Mesodermal cell (in vitro differentiated cells): ENCODE measurements at regions not wholly inside any gene's neighbourhood (a gene's known extent, or its start where the extent isn't known, plus 50 kb on each side); places are given as distances from the start of the nearest gene placed in this dataset.

Experiments used
- H3K27ac ChIP-seq: 2 replicates; pipeline ENCODE4 v1.7.0; 2013; ENCODE audit warnings: mild to moderate bottlenecking, low read depth, low read length, moderate library complexity; ENCODE audit not compliant: severe bottlenecking
- H3K36me3 ChIP-seq: 2 replicates; pipeline ENCODE4 v1.7.1; 2013; ENCODE audit warnings: mild to moderate bottlenecking, low read length, moderate library complexity; ENCODE audit not compliant: control insufficient read depth, insufficient read depth
- H3K4me1 ChIP-seq: one replicate; pipeline ENCODE4 v1.7.1; 2013; ENCODE audit warnings: mild to moderate bottlenecking, low read length; ENCODE audit not compliant: insufficient read depth, control insufficient read depth, poor library complexity, severe bottlenecking
- H3K4me3 ChIP-seq: 2 replicates; pipeline ENCODE4 v1.7.0; 2013; ENCODE audit warnings: low read length, control low read depth, mild to moderate bottlenecking; ENCODE audit not compliant: insufficient read depth, poor library complexity, severe bottlenecking; ENCODE audit errors: extremely low read depth
- H3K9me3 ChIP-seq: 2 replicates; pipeline ENCODE4 v1.7.1; 2013; ENCODE audit warnings: mild to moderate bottlenecking, low read length, moderate library complexity; ENCODE audit not compliant: control insufficient read depth
- WGBS, 2 experiments: methylation state at CpG; one replicate each; pipeline ENCODE4 v1.1.5; 2013; ENCODE audit warnings: missing lambda C conversion rate in 2 of 2; ENCODE audit not compliant: insufficient coverage in 2 of 2; 5-methylcytosine and 5-hydroxymethylcytosine counted together

GRCh38 chr16:49056546-49056945 is 225.1 kb downstream of the CBLN1 start:
- Histone ChIP-seq H3K4me1 (no peaks in the 10 kb centered on the region), H3K4me3 (no peak overlapping the region)
- WGBS, 2 experiments: 88 to 92% methylated on average over 4 to 5 of the region's 5 CpGs

GRCh38 chr16:49055824-49056545 is 225.7 kb downstream of the CBLN1 start:
- no peak overlapping the region for H3K27ac ChIP-seq

More at GRCh38 chr16:49056546-49056945, 225.1 kb downstream of the CBLN1 start:
- Histone ChIP-seq H3K27ac (no peak overlapping the region), H3K36me3 (no peaks in the 10 kb centered on the region), H3K9me3 (no peaks in the 10 kb centered on the region)

GRCh38 chr16:49055291-49055690 is 226.3 kb downstream of the CBLN1 start:
- Histone ChIP-seq H3K4me1 (peaks cover 7% of the 10 kb centered on the region), H3K4me3 (no peak overlapping the region), H3K36me3 (no peaks in the 10 kb centered on the region), H3K27ac (no peak overlapping the region), H3K9me3 (no peaks in the 10 kb centered on the region)
- 100% methylated on average over 1 of the region's 5 CpGs; no CpG with 5 or more reads in 1 of the 2 experiments for WGBS, 2 experiments

More at GRCh38 chr16:49055824-49056545, 225.7 kb downstream of the CBLN1 start:
- Histone ChIP-seq H3K4me1 (peaks cover 1% of the 10 kb centered on the region), H3K4me3 (no peak overlapping the region), H3K9me3 (no peaks in the 10 kb centered on the region), H3K36me3 (no peaks in the 10 kb centered on the region)
- 63 to 73% methylated on average over 5 of the region's 6 CpGs for WGBS, 2 experiments

GRCh38 chr16:49054606-49055005 is 227.0 kb downstream of the CBLN1 start:
- Histone ChIP-seq H3K27ac (no peak overlapping the region), H3K36me3 (no peaks in the 10 kb centered on the region), H3K9me3 (no peaks in the 10 kb centered on the region), H3K4me3 (no peak overlapping the region), H3K4me1 (peaks cover 7% of the 10 kb centered on the region)
- WGBS, 2 experiments: 96 to 100% methylated on average over 1 to 4 of the region's 5 CpGs

- peaks cover 16% of the 10 kb centered on the region for H3K4me1 ChIP-seq
- no peak overlapping the region for H3K27ac ChIP-seq
- no peaks in the 10 kb centered on the region for H3K9me3 ChIP-seq
- WGBS, 2 experiments: 84 to 89% methylated on average over 3 to 8 of the region's 9 CpGs
- H3K4me3 ChIP-seq: no peak overlapping the region
- H3K36me3 ChIP-seq: no peaks in the 10 kb centered on the region
These were observed 228.8 kb downstream of the CBLN1 start for GRCh38 chr16:49052846-49053245.

GRCh38 chr16:49051576-49051975 is 230.1 kb downstream of the CBLN1 start:
- H3K4me3 ChIP-seq: no peak overlapping the region
- no peaks in the 10 kb centered on the region for H3K9me3 ChIP-seq
- no peak overlapping the region for H3K27ac ChIP-seq
- H3K4me1 ChIP-seq: peaks cover 16% of the 10 kb centered on the region
- no peaks in the 10 kb centered on the region for H3K36me3 ChIP-seq
- 100% methylated on average over 2 of the region's 2 CpGs; no CpG with 5 or more reads in 1 of the 2 experiments for WGBS, 2 experiments

- Histone ChIP-seq H3K4me1 (peaks cover 16% of the 10 kb centered on the region), H3K9me3 (no peaks in the 10 kb centered on the region), H3K27ac (peak overlapping the region; percentile 82), H3K4me3 (no peak overlapping the region), H3K36me3 (no peaks in the 10 kb centered on the region)
- WGBS, 2 experiments: 92 to 97% methylated on average over 4 of the region's 4 CpGs
These were observed 231.0 kb downstream of the CBLN1 start for GRCh38 chr16:49050607-49051006.

- WGBS, 2 experiments: 100% methylated on average over 1 of the region's 3 CpGs; no CpG with 5 or more reads in 1 of the 2 experiments
- no peak overlapping the region for H3K4me3 ChIP-seq
- H3K4me1 ChIP-seq: peaks cover 16% of the 10 kb centered on the region
- no peaks in the 10 kb centered on the region for H3K36me3 ChIP-seq
- H3K27ac ChIP-seq: no peak overlapping the region
- no peaks in the 10 kb centered on the region for H3K9me3 ChIP-seq
These were observed 232.0 kb downstream of the CBLN1 start for GRCh38 chr16:49049644-49050043.

- no peaks in the 10 kb centered on the region for H3K9me3 ChIP-seq
- 83 to 90% methylated on average over 1 to 2 of the region's 6 CpGs for WGBS, 2 experiments
- no peak overlapping the region for H3K4me3 ChIP-seq
These were observed 232.4 kb downstream of the CBLN1 start for GRCh38 chr16:49049191-49049590.

GRCh38 chr16:49048557-49048956 is 233.1 kb downstream of the CBLN1 start:
- Histone ChIP-seq H3K36me3 (no peaks in the 10 kb centered on the region), H3K9me3 (no peaks in the 10 kb centered on the region), H3K4me3 (no peak overlapping the region), H3K4me1 (peaks cover 16% of the 10 kb centered on the region), H3K27ac (peak overlapping the region; percentile 59)
- 43 to 81% methylated on average over 1 to 4 of the region's 4 CpGs for WGBS, 2 experiments

More at GRCh38 chr16:49049191-49049590, 232.4 kb downstream of the CBLN1 start:
- H3K36me3 ChIP-seq: no peaks in the 10 kb centered on the region
- no peak overlapping the region for H3K27ac ChIP-seq
- peaks cover 16% of the 10 kb centered on the region for H3K4me1 ChIP-seq

GRCh38 chr16:49036126-49036525 is 245.5 kb downstream of the CBLN1 start:
- no peak overlapping the region for H3K4me3 ChIP-seq
- no peaks in the 10 kb centered on the region for H3K36me3 ChIP-seq
- no peak overlapping the region for H3K27ac ChIP-seq
- 100% methylated on average over 1 of the region's 2 CpGs; no CpG with 5 or more reads in 1 of the 2 experiments for WGBS, 2 experiments
- no peaks in the 10 kb centered on the region for H3K4me1 ChIP-seq
- H3K9me3 ChIP-seq: no peaks in the 10 kb centered on the region
